Liver (tissue), 8 donors: ENCODE measurements at regions not wholly inside any gene's neighbourhood (a gene's known extent, or its start where the extent isn't known, plus 50 kb on each side); places are given as distances from the start of the nearest gene placed in this dataset.

Experiments
- DNase-seq: peaks from one replicate; pipeline ENCODE4 v3.0.0-alpha.2; 2017; ENCODE audit warnings: low spot score
- H3K27ac ChIP-seq, 2 donors: one replicate each; pipeline ENCODE4 v1.7.0; 2013; ENCODE audit warnings: inconsistent platforms in 2 of 2, low read length in 2 of 2, control low read depth in 1 of 2, low read depth in 1 of 2, mild to moderate bottlenecking in 1 of 2
- H3K27me3 ChIP-seq, 4 donors: one replicate each; pipeline versions ENCODE4 v1.6.1 to v1.7.0; 2013; ENCODE audit warnings: low read length in 3 of 4, inconsistent platforms in 1 of 4, mild to moderate bottlenecking in 1 of 4, moderate library complexity in 1 of 4; ENCODE audit not compliant: control insufficient read depth in 4 of 4, insufficient read depth in 4 of 4
- H3K36me3 ChIP-seq, 4 donors: one replicate each; pipeline versions ENCODE4 v1.6.1 to v1.7.0; 2013; ENCODE audit warnings: low read length in 3 of 4, mild to moderate bottlenecking in 3 of 4, low read depth in 1 of 4, moderate library complexity in 1 of 4; ENCODE audit not compliant: control insufficient read depth in 4 of 4, insufficient read depth in 3 of 4
- H3K4me1 ChIP-seq, 4 donors: one replicate each; pipeline versions ENCODE4 v1.6.1 to v1.7.0; 2013; ENCODE audit warnings: low read length in 3 of 4, mild to moderate bottlenecking in 3 of 4, moderate library complexity in 1 of 4; ENCODE audit not compliant: control insufficient read depth in 4 of 4, insufficient read depth in 4 of 4
- H3K4me3 ChIP-seq, 3 donors: one replicate each; pipeline versions ENCODE4 v1.6.1 to v1.7.0; 2013; ENCODE audit warnings: low read length in 3 of 3, control low read depth in 1 of 3, low read depth in 1 of 3, mild to moderate bottlenecking in 1 of 3
- H3K9ac ChIP-seq, 2 donors: one replicate each; pipeline ENCODE4 v1.7.0; 2013; ENCODE audit warnings: low read length in 2 of 2, mild to moderate bottlenecking in 2 of 2, moderate library complexity in 2 of 2, control low read depth in 1 of 2, low read depth in 1 of 2
- H3K9me3 ChIP-seq, 4 donors: one replicate each; pipeline versions ENCODE4 v1.6.1 to v1.7.0; 2013; ENCODE audit warnings: low read length in 3 of 4; ENCODE audit not compliant: control insufficient read depth in 4 of 4
- EGR1 ChIP-seq, 2 donors: IDR thresholded peaks; 2 replicates each; pipeline ENCODE4 v1.6.1; 2016 to 2018; ENCODE audit warnings: antibody characterized with exemption in 2 of 2, low read depth in 2 of 2
- FOXA1 ChIP-seq: IDR thresholded peaks from 2 replicates; pipeline ENCODE4 v1.6.1; 2016; ENCODE audit warnings: antibody characterized with exemption
- FOXA2 ChIP-seq: IDR thresholded peaks from 2 replicates; pipeline ENCODE4 v1.6.1; 2016; ENCODE audit warnings: antibody characterized with exemption
- GABPA ChIP-seq, 2 donors: IDR thresholded peaks in 1 of 2; conservative IDR thresholded peaks in 1 of 2; 2 replicates each; pipeline ENCODE4 v1.6.1; 2016; ENCODE audit warnings: antibody characterized with exemption in 2 of 2, mild to moderate bottlenecking in 1 of 2, moderate library complexity in 1 of 2
- HNF4A ChIP-seq, 2 donors: conservative IDR thresholded peaks; 2 replicates each; pipeline ENCODE4 v1.6.1; 2016; ENCODE audit warnings: antibody characterized with exemption in 2 of 2, mild to moderate bottlenecking in 2 of 2
- HNF4G ChIP-seq: IDR thresholded peaks from 2 replicates; pipeline ENCODE4 v1.6.1; 2016; ENCODE audit warnings: antibody characterized with exemption
- JUND ChIP-seq, 2 donors: IDR thresholded peaks; 2 replicates each; pipeline ENCODE4 v1.6.1; 2016; ENCODE audit warnings: antibody characterized with exemption in 2 of 2
- NR2F2 ChIP-seq: IDR thresholded peaks from 2 replicates; pipeline ENCODE4 v1.6.1; 2016; ENCODE audit warnings: antibody characterized with exemption
- RAD21 ChIP-seq, 2 donors: IDR thresholded peaks; 2 replicates each; pipeline ENCODE4 v1.6.1; 2016; ENCODE audit warnings: antibody characterized with exemption in 2 of 2, mild to moderate bottlenecking in 2 of 2
- RXRA ChIP-seq, 2 donors: IDR thresholded peaks; 2 replicates each; pipeline ENCODE4 v1.6.1; 2017 to 2018; ENCODE audit warnings: antibody characterized with exemption in 2 of 2, mild to moderate bottlenecking in 1 of 2
- SP1 ChIP-seq: IDR thresholded peaks from 2 replicates; pipeline ENCODE4 v1.6.1; 2018; ENCODE audit warnings: antibody characterized with exemption, mild to moderate bottlenecking
- TAF1 ChIP-seq: conservative IDR thresholded peaks from 2 replicates; pipeline ENCODE4 v1.6.1; 2016; ENCODE audit warnings: antibody characterized with exemption, mild to moderate bottlenecking
- YY1 ChIP-seq: IDR thresholded peaks from 2 replicates; pipeline ENCODE4 v1.6.1; 2016; ENCODE audit warnings: antibody characterized with exemption, mild to moderate bottlenecking
- ZBTB33 ChIP-seq: IDR thresholded peaks from 2 replicates; pipeline ENCODE4 v1.6.1; 2016; ENCODE audit warnings: antibody characterized with exemption
- WGBS: extraction: QIAGEN DNeasy Blood & Tissue Kit; methylation state at CpG from one replicate; pipeline ENCODE4 v1.1.7; 2013; 5-methylcytosine and 5-hydroxymethylcytosine counted together
- TF ChIP-seq, protein P1 (sequence below): IDR thresholded peaks from 2 replicates; pipeline ENCODE4 v1.6.1; 2016; ENCODE audit warnings: antibody characterized with exemption, mild to moderate bottlenecking
- TF ChIP-seq, protein P2 (sequence below): fragments of 150-350 bp; IDR thresholded peaks from 2 replicates; pipeline ENCODE4 v1.5.1; 2017; ENCODE audit warnings: improper control_type of control experiment, low read depth, low read length; ENCODE audit not compliant: missing input control
- TF ChIP-seq, protein P3 (sequence below): IDR thresholded peaks from 2 replicates; pipeline ENCODE4 v1.6.1; 2016; ENCODE audit warnings: antibody characterized with exemption
- TF ChIP-seq, protein P4 (sequence below): IDR thresholded peaks from 2 replicates; pipeline ENCODE4 v1.6.1; 2016; ENCODE audit warnings: antibody characterized with exemption
- donor health status: healthy.
- donor health status: healthy.
- donor health status: healthy.
- donor health status: healthy.
- donor health status: healthy.

DNA sequence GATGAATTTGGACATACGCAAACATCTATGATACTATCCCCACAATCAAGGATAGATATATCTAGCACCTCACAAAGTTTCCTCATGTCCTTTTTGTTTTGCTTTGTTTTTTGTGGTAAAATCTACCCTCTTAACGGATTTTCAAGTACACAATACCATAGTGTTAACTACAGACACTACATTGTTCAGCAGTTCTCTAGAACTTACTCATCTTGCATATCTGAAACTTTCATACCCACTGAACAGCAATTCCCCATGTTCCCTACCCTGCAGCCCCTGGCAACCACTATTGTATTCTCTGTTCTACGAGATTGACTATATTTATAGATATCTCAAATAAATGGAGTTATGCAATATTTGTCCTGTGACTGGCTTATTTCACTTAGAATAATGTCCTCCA is 58.1 kb upstream of the TJP1 start:
- Histone ChIP-seq H3K36me3 (no peaks in the 10 kb centered on the region), H3K27ac (no peak overlapping the region), H3K9me3 (no peaks in the 10 kb centered on the region), H3K9ac (no peak overlapping the region), H3K27me3 (no peaks in the 10 kb centered on the region), H3K4me3 (no peak overlapping the region), H3K4me1 (peaks cover 0 to 3% (median 0%) of the 10 kb centered on the region in 4 donors)
- no peak for DNase-seq
- 69% methylated on average over 3 of the region's 3 CpGs for WGBS
- TF ChIP-seq, protein P1, sequence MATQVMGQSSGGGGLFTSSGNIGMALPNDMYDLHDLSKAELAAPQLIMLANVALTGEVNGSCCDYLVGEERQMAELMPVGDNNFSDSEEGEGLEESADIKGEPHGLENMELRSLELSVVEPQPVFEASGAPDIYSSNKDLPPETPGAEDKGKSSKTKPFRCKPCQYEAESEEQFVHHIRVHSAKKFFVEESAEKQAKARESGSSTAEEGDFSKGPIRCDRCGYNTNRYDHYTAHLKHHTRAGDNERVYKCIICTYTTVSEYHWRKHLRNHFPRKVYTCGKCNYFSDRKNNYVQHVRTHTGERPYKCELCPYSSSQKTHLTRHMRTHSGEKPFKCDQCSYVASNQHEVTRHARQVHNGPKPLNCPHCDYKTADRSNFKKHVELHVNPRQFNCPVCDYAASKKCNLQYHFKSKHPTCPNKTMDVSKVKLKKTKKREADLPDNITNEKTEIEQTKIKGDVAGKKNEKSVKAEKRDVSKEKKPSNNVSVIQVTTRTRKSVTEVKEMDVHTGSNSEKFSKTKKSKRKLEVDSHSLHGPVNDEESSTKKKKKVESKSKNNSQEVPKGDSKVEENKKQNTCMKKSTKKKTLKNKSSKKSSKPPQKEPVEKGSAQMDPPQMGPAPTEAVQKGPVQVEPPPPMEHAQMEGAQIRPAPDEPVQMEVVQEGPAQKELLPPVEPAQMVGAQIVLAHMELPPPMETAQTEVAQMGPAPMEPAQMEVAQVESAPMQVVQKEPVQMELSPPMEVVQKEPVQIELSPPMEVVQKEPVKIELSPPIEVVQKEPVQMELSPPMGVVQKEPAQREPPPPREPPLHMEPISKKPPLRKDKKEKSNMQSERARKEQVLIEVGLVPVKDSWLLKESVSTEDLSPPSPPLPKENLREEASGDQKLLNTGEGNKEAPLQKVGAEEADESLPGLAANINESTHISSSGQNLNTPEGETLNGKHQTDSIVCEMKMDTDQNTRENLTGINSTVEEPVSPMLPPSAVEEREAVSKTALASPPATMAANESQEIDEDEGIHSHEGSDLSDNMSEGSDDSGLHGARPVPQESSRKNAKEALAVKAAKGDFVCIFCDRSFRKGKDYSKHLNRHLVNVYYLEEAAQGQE, result no peak
- TF ChIP-seq YY1, result no peak
- TF ChIP-seq, protein P2, sequence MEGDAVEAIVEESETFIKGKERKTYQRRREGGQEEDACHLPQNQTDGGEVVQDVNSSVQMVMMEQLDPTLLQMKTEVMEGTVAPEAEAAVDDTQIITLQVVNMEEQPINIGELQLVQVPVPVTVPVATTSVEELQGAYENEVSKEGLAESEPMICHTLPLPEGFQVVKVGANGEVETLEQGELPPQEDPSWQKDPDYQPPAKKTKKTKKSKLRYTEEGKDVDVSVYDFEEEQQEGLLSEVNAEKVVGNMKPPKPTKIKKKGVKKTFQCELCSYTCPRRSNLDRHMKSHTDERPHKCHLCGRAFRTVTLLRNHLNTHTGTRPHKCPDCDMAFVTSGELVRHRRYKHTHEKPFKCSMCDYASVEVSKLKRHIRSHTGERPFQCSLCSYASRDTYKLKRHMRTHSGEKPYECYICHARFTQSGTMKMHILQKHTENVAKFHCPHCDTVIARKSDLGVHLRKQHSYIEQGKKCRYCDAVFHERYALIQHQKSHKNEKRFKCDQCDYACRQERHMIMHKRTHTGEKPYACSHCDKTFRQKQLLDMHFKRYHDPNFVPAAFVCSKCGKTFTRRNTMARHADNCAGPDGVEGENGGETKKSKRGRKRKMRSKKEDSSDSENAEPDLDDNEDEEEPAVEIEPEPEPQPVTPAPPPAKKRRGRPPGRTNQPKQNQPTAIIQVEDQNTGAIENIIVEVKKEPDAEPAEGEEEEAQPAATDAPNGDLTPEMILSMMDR, result no peak
- no peak for TF ChIP-seq HNF4G
- no peak for TF ChIP-seq FOXA1
- TF ChIP-seq RXRA (IDR thresholded peaks at IDR 0.05), result no peak
- TF ChIP-seq EGR1 (IDR thresholded peaks at IDR 0.05; ENCODE audit: low read depth in 2 of 2), result no peak
- TF ChIP-seq JUND (IDR thresholded peaks at IDR 0.05), result no peak
- TF ChIP-seq TAF1, result no peak
- TF ChIP-seq, protein P3, sequence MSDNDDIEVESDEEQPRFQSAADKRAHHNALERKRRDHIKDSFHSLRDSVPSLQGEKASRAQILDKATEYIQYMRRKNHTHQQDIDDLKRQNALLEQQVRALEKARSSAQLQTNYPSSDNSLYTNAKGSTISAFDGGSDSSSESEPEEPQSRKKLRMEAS, result no peak
- no peak for TF ChIP-seq RAD21 (IDR thresholded peaks at IDR 0.05)
- no peak for TF ChIP-seq NR2F2
- TF ChIP-seq ZBTB33, result no peak
- TF ChIP-seq HNF4A (conservative IDR thresholded peaks at IDR 0.05), result no peak
- TF ChIP-seq, protein P4, sequence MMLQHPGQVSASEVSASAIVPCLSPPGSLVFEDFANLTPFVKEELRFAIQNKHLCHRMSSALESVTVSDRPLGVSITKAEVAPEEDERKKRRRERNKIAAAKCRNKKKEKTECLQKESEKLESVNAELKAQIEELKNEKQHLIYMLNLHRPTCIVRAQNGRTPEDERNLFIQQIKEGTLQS, result no peak
- no peak for TF ChIP-seq GABPA (IDR thresholded peaks at IDR 0.05 in 1 of 2, conservative IDR thresholded peaks at IDR 0.05 in 1 of 2)
- TF ChIP-seq SP1, result no peak
- TF ChIP-seq FOXA2, result no peak

- H3K4me3 ChIP-seq, result no peak overlapping the region
- H3K27ac ChIP-seq, result no peak overlapping the region
- H3K9me3 ChIP-seq, result no peaks in the 10 kb centered on the region
- WGBS, result 93% methylated on average over 1 of the region's 1 CpG
- TF ChIP-seq SP1, result no peak
- TF ChIP-seq RXRA (IDR thresholded peaks at IDR 0.05), result no peak
- TF ChIP-seq GABPA (IDR thresholded peaks at IDR 0.05 in 1 of 2, conservative IDR thresholded peaks at IDR 0.05 in 1 of 2), result no peak
- TF ChIP-seq HNF4A (conservative IDR thresholded peaks at IDR 0.05), result no peak
- no peak for TF ChIP-seq YY1
- TF ChIP-seq, protein P2, result no peak
- TF ChIP-seq HNF4G, result no peak
- no peak for TF ChIP-seq NR2F2
- TF ChIP-seq ZBTB33, result no peak
- TF ChIP-seq EGR1 (IDR thresholded peaks at IDR 0.05; ENCODE audit: low read depth in 2 of 2), result no peak
- TF ChIP-seq, protein P4, result no peak
- TF ChIP-seq FOXA1, result no peak
- H3K36me3 ChIP-seq, result no peaks in the 10 kb centered on the region
- no peaks in the 10 kb centered on the region for H3K4me1 ChIP-seq
- no peak for DNase-seq
- no peak overlapping the region for H3K9ac ChIP-seq
- no peaks in the 10 kb centered on the region for H3K27me3 ChIP-seq
Measured at GRCh38 chr15:29874977-29875376, 52.7 kb upstream of the TJP1 start.
